ENCODE measurements at regions not wholly inside any gene's neighbourhood (a gene's known extent, or its start where the extent isn't known, plus 50 kb on each side); places are given as distances from the start of the nearest gene placed in this dataset.

- TF ChIP-seq CTCF (IDR thresholded peaks at IDR 0.05) (no peak), POLR2A (IDR thresholded peaks at IDR 0.05) (no peak), POLR2AphosphoS5 (IDR thresholded peaks at IDR 0.05; ENCODE audit: insufficient read depth in 1 of 2, low read depth in 1 of 2) (no peak)
Measured at GRCh38 chr12:67573566-67573965, 75.0 kb upstream of the DYRK2 start.
